ENCODE measurements at regions not wholly inside any gene's neighbourhood (a gene's known extent, or its start where the extent isn't known, plus 50 kb on each side); places are given as distances from the start of the nearest gene placed in this dataset.

GRCh38 chr3:166453478-166453877, 616.3 kb upstream of the BCHE start:
- no peaks in the 10 kb centered on the region for H3K27me3 ChIP-seq (ENCODE audit: control insufficient read depth, extremely low read depth, insufficient read depth, low read length)
- dilution Hi-C loops (cut with MboI; ENCODE audit: extremely low pct_ligation_motif_present, low sequenced_read_pairs) = no loop called here
- no peak for FAIRE-seq
- no peak for TF ChIP-seq EZH2 (IDR thresholded peaks at IDR 0.05; ENCODE audit: low read length)
- no peak for TF ChIP-seq CTCF (optimal IDR thresholded peaks at IDR 0.05 in 1 of 3, IDR thresholded peaks at IDR 0.05 in 1 of 3, conservative IDR thresholded peaks at IDR 0.05 in 1 of 3; ENCODE audit: extremely low read depth in 1 of 3, insufficient read depth in 2 of 3, low read length in 3 of 3)
- H3K27ac ChIP-seq (ENCODE audit: control insufficient read depth, insufficient read depth, low read length) = no peak overlapping the region
- H2AFZ ChIP-seq (ENCODE audit: control insufficient read depth, low read length) = no peak overlapping the region
- no peaks in the 10 kb centered on the region for H3K36me3 ChIP-seq (ENCODE audit: control insufficient read depth in 2 of 2, extremely low read depth in 1 of 2, insufficient read depth in 2 of 2, low read length in 2 of 2)
- peaks cover 16% of the 10 kb centered on the region for H3K4me1 ChIP-seq (ENCODE audit: control insufficient read depth, extremely low read depth, insufficient read depth, low read length)
- no peak overlapping the region for H3K9ac ChIP-seq (ENCODE audit: control insufficient read depth, extremely low read depth, insufficient read depth, low read length)
- no peaks in the 10 kb centered on the region for H3K79me2 ChIP-seq (ENCODE audit: control insufficient read depth, insufficient read depth, low read length)
- no peaks in the 10 kb centered on the region for H3K9me3 ChIP-seq (ENCODE audit: control insufficient read depth, low read depth, low read length)
- DNase-seq (ENCODE audit: low read depth, low spot score) = no peak
- H3K9me1 ChIP-seq (ENCODE audit: control insufficient read depth, extremely low read depth, insufficient read depth, low read length) = no peaks in the 10 kb centered on the region
- H3K4me3 ChIP-seq (ENCODE audit: control insufficient read depth in 2 of 3, extremely low read depth in 1 of 3, insufficient read depth in 2 of 3, low read depth in 1 of 3, low read length in 3 of 3) = no peak overlapping the region
- no peak overlapping the region for H3K4me2 ChIP-seq (ENCODE audit: control insufficient read depth, extremely low read depth, insufficient read depth, low read depth, low read length)
- H4K20me1 ChIP-seq (ENCODE audit: control insufficient read depth, extremely low read depth, insufficient read depth, low read length) = no peaks in the 10 kb centered on the region

GRCh38 chr3:166451997-166452396, 614.8 kb upstream of the BCHE start:
- H3K27ac ChIP-seq (ENCODE audit: control insufficient read depth, insufficient read depth, low read length) = peak overlapping the region; percentile 66
- FAIRE-seq (no peak), DNase-seq (ENCODE audit: low read depth, low spot score) (no peak)
- no peaks in the 10 kb centered on the region for H3K9me1 ChIP-seq (ENCODE audit: control insufficient read depth, extremely low read depth, insufficient read depth, low read length)
- TF ChIP-seq CTCF (optimal IDR thresholded peaks at IDR 0.05 in 1 of 3, IDR thresholded peaks at IDR 0.05 in 1 of 3, conservative IDR thresholded peaks at IDR 0.05 in 1 of 3; ENCODE audit: extremely low read depth in 1 of 3, insufficient read depth in 2 of 3, low read length in 3 of 3) = no peak
- no peak for TF ChIP-seq EZH2 (IDR thresholded peaks at IDR 0.05; ENCODE audit: low read length)
- H3K4me2 ChIP-seq (ENCODE audit: control insufficient read depth, extremely low read depth, insufficient read depth, low read depth, low read length) = peak overlapping the region; percentile 37
- H3K9ac ChIP-seq (ENCODE audit: control insufficient read depth, extremely low read depth, insufficient read depth, low read length) = no peak overlapping the region
- dilution Hi-C loops (cut with MboI; ENCODE audit: extremely low pct_ligation_motif_present, low sequenced_read_pairs) = no loop called here
- no peaks in the 10 kb centered on the region for H3K27me3 ChIP-seq (ENCODE audit: control insufficient read depth, extremely low read depth, insufficient read depth, low read length)
- peaks cover 16% of the 10 kb centered on the region for H3K4me1 ChIP-seq (ENCODE audit: control insufficient read depth, extremely low read depth, insufficient read depth, low read length)
- H3K4me3 ChIP-seq (ENCODE audit: control insufficient read depth in 2 of 3, extremely low read depth in 1 of 3, insufficient read depth in 2 of 3, low read depth in 1 of 3, low read length in 3 of 3) = no peak overlapping the region
- no peaks in the 10 kb centered on the region for H3K79me2 ChIP-seq (ENCODE audit: control insufficient read depth, insufficient read depth, low read length)
- no peaks in the 10 kb centered on the region for H3K9me3 ChIP-seq (ENCODE audit: control insufficient read depth, low read depth, low read length)
- H4K20me1 ChIP-seq (ENCODE audit: control insufficient read depth, extremely low read depth, insufficient read depth, low read length) = no peaks in the 10 kb centered on the region
- H3K36me3 ChIP-seq (ENCODE audit: control insufficient read depth in 2 of 2, extremely low read depth in 1 of 2, insufficient read depth in 2 of 2, low read length in 2 of 2) = no peaks in the 10 kb centered on the region
- H2AFZ ChIP-seq (ENCODE audit: control insufficient read depth, low read length) = peak overlapping the region; percentile 43

Data from keratinocyte (primary cell).